MM.1S (cell line): ENCODE measurements at regions not wholly inside any gene's neighbourhood (a gene's known extent, or its start where the extent isn't known, plus 50 kb on each side); places are given as distances from the start of the nearest gene placed in this dataset.
A peak's percentile ranks its signal among the peaks of the same experiment; 100 is the strongest.

ENCODE experiments used
- DNase-seq: peaks from one replicate; pipeline ENCODE4 v3.0.0-alpha.2; 2015
- H2AFZ ChIP-seq: fragments of 300-600 bp; sonication (generic); 2 replicates; pipeline ENCODE4 v1.6.0; 2016; ENCODE audit warnings: antibody characterized with exemption, low read length
- H3F3A ChIP-seq: fragments of 300-600 bp; sonication (generic); 2 replicates; pipeline ENCODE4 v1.6.1; 2016; ENCODE audit warnings: mild to moderate bottlenecking, antibody characterized with exemption, low read length, moderate library complexity, mixed read lengths; ENCODE audit not compliant: insufficient read depth
- H3K27ac ChIP-seq: fragments of 300-600 bp; sonication (generic); 2 replicates; pipeline ENCODE4 v1.5.1; 2016; ENCODE audit warnings: mild to moderate bottlenecking, low read length
- H3K27me3 ChIP-seq: fragments of 300-600 bp; sonication (generic); replicated peaks from 2 replicates; pipeline ENCODE4 v1.6.0; 2016; ENCODE audit warnings: low read length; ENCODE audit not compliant: insufficient read depth
- H3K36me3 ChIP-seq: fragments of 300-600 bp; sonication (generic); replicated peaks from 2 replicates; pipeline ENCODE4 v1.6.1; 2016; ENCODE audit warnings: mild to moderate bottlenecking, low read length, mixed read lengths; ENCODE audit not compliant: insufficient read depth
- H3K4me1 ChIP-seq: fragments of 300-600 bp; sonication (generic); 2 replicates; pipeline ENCODE4 v1.6.1; 2016; ENCODE audit warnings: low read length, mixed read lengths
- H3K4me2 ChIP-seq: fragments of 300-600 bp; sonication (generic); 2 replicates; pipeline ENCODE4 v1.6.0; 2016; ENCODE audit warnings: low read depth, low read length
- H3K4me3 ChIP-seq: fragments of 300-600 bp; sonication (generic); 2 replicates; pipeline ENCODE4 v1.5.1; 2016; ENCODE audit warnings: low read length, mixed read lengths
- H3K79me2 ChIP-seq: fragments of 300-600 bp; sonication (generic); 2 replicates; pipeline ENCODE4 v1.6.1; 2016; ENCODE audit warnings: mixed run types, low read length, mixed read lengths
- H3K9ac ChIP-seq: fragments of 300-600 bp; sonication (generic); 2 replicates; pipeline ENCODE4 v1.6.1; 2016; ENCODE audit warnings: low read length, mixed read lengths
- H3K9me2 ChIP-seq: fragments of 300-600 bp; sonication (generic); replicated peaks from 2 replicates; pipeline ENCODE4 v1.6.1; 2016; ENCODE audit warnings: mild to moderate bottlenecking, low read length, mixed read lengths; ENCODE audit not compliant: insufficient read depth
- H3K9me3 ChIP-seq: fragments of 300-600 bp; sonication (generic); replicated peaks from 2 replicates; pipeline ENCODE4 v1.6.1; 2016; ENCODE audit warnings: mild to moderate bottlenecking, low read length, mixed read lengths; ENCODE audit not compliant: insufficient read depth
- H4K20me1 ChIP-seq: fragments of 300-600 bp; sonication (generic); 2 replicates; pipeline ENCODE4 v1.6.1; 2016; ENCODE audit warnings: mild to moderate bottlenecking, low read length, moderate library complexity, mixed read lengths; ENCODE audit not compliant: insufficient read depth
- CTCF ChIP-seq: fragments of 300-600 bp; sonication (generic); IDR thresholded peaks from 2 replicates; pipeline ENCODE4 v1.5.1; 2016; ENCODE audit warnings: antibody characterized with exemption, low read length, mixed read lengths
- EZH2 ChIP-seq: fragments of 300-600 bp; sonication (generic); optimal IDR thresholded peaks from 2 replicates; pipeline ENCODE3; 2017; ENCODE audit warnings: low read depth, mild to moderate bottlenecking, antibody characterized with exemption, low read length, mixed read lengths
- EZH2phosphoT487 ChIP-seq: fragments of 300-600 bp; sonication (generic); IDR thresholded peaks from 2 replicates; pipeline ENCODE4 v1.6.1; 2018; ENCODE audit warnings: antibody characterized with exemption, low read length

DNA sequence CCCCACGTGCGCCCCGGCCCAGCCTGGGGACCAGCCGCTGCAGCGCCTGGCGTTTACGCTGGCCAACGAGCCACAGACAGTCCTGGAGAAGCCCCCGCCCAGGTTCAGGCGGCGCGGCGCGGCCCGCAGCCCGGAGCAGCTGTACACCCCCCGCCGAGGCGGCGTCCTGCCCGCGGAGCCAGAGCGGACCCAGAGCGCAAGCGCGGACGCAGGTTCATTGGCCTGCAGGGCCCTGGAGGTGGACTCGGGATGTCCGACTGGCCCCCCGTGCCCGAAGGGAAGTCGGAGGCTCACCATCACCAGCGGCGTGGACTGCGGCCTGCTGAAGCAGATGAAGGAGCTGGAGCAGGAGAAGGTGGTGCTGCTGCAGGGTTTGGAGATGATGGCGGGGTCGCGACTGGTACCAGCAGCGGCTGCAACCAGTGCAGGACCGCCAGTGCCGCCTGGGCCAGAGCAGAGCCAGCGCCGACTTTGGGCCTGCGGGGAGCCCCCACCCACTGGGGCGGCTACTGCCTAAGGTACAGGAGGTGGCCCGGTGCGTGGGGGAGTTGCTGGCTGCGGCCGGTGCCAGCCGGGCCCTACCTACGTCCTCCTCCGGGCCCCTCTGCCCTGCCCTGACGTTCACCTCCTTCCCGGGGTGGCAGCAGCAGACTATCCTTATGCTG, 72.0 kb upstream of the KCTD7 start:
- H3K4me2 ChIP-seq, result no peak overlapping the region
- no peaks in the 10 kb centered on the region for H3K36me3 ChIP-seq
- no peaks in the 10 kb centered on the region for H4K20me1 ChIP-seq
- no peaks in the 10 kb centered on the region for H3K9me3 ChIP-seq
- peaks cover 6% of the 10 kb centered on the region for H3K79me2 ChIP-seq
- no peak overlapping the region for H2AFZ ChIP-seq
- H3K4me1 ChIP-seq, result no peaks in the 10 kb centered on the region
- H3K9ac ChIP-seq, result no peak overlapping the region
- H3F3A ChIP-seq, result no peaks in the 10 kb centered on the region
- no peak overlapping the region for H3K27ac ChIP-seq
- TF ChIP-seq CTCF (no peak), EZH2phosphoT487 (no peak), EZH2 (no peak)
- DNase-seq, result no peak
- H3K9me2 ChIP-seq, result no peaks in the 10 kb centered on the region
- no peak overlapping the region for H3K4me3 ChIP-seq
- no peaks in the 10 kb centered on the region for H3K27me3 ChIP-seq

- Histone ChIP-seq H4K20me1 (no peaks in the 10 kb centered on the region), H3K9me3 (no peaks in the 10 kb centered on the region), H2AFZ (no peak overlapping the region), H3K79me2 (peaks cover 9% of the 10 kb centered on the region), H3K9ac (no peak overlapping the region), H3K36me3 (no peaks in the 10 kb centered on the region), H3K27me3 (no peaks in the 10 kb centered on the region), H3K4me3 (no peak overlapping the region), H3K4me1 (no peaks in the 10 kb centered on the region), H3K9me2 (no peaks in the 10 kb centered on the region), H3F3A (no peaks in the 10 kb centered on the region), H3K4me2 (no peak overlapping the region), H3K27ac (no peak overlapping the region)
- peak; percentile 38 for DNase-seq
- TF ChIP-seq CTCF, result peak; percentile 93
- no peak for TF ChIP-seq EZH2phosphoT487
These were observed 71.2 kb upstream of the KCTD7 start for GRCh38 chr7:66557214-66558200.

DNA sequence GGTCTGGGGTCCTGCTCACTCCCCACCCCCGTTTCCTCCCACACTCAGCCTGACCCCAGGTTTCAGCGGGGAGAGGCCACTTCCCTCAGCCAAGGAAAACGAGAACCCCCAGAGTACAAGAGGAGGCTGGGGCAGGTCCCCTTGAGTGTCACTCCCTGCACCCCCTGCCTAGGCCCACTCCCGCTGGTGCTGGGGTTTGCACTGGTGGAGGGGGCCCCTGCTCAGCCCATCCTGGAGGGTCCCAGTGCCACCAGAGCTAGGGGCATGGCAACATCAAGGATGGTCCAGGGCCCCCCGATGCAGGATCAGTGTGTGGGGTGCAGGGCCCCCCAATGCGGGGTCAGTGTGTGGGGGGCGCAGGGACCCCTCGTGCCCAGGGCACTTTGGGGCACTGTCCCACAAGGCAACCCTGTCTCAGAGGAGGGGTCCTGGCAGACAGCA, 70.5 kb upstream of the KCTD7 start:
- H3F3A ChIP-seq, result no peaks in the 10 kb centered on the region
- H3K4me2 ChIP-seq, result no peak overlapping the region
- H3K4me1 ChIP-seq, result no peaks in the 10 kb centered on the region
- no peaks in the 10 kb centered on the region for H4K20me1 ChIP-seq
- H3K9ac ChIP-seq, result no peak overlapping the region
- TF ChIP-seq CTCF (no peak), EZH2 (no peak), EZH2phosphoT487 (no peak)
- H3K36me3 ChIP-seq, result no peaks in the 10 kb centered on the region
- no peak for DNase-seq
- peaks cover 9% of the 10 kb centered on the region for H3K79me2 ChIP-seq
- H2AFZ ChIP-seq, result no peak overlapping the region
- no peak overlapping the region for H3K27ac ChIP-seq
- H3K27me3 ChIP-seq, result no peaks in the 10 kb centered on the region
- no peaks in the 10 kb centered on the region for H3K9me2 ChIP-seq
- H3K9me3 ChIP-seq, result no peaks in the 10 kb centered on the region
- H3K4me3 ChIP-seq, result no peak overlapping the region
